Keratinocyte (primary cell): ENCODE measurements at regions not wholly inside any gene's neighbourhood (a gene's known extent, or its start where the extent isn't known, plus 50 kb on each side); places are given as distances from the start of the nearest gene placed in this dataset.

Source experiments
- DNase-seq: peaks from one replicate; pipeline ENCODE4 v3.0.0-alpha.2; 2011; ENCODE audit warnings: low read depth, missing footprints, low spot score
- FAIRE-seq: peaks from 2 replicates; lab custom pipeline; 2011; peaks lifted over from hg19 to GRCh38; lab: Jason Lieb, UNC
- H2AFZ ChIP-seq: 2 replicates; pipeline ENCODE4 v1.6.0; 2012; ENCODE audit warnings: low read length, control low read depth, inconsistent platforms; ENCODE audit not compliant: control insufficient read depth
- H3K27ac ChIP-seq: 2 replicates; pipeline ENCODE4 v1.5.1; 2011; ENCODE audit warnings: low read length; ENCODE audit not compliant: control insufficient read depth, insufficient read depth
- H3K27me3 ChIP-seq: 3 replicates; pipeline ENCODE4 v1.6.0; 2011; ENCODE audit warnings: low read length; ENCODE audit not compliant: control insufficient read depth, insufficient read depth; ENCODE audit errors: extremely low read depth
- H3K36me3 ChIP-seq, 2 experiments: 2 replicates in 1 of 2; 3 replicates in 1 of 2; pipeline ENCODE4 v1.5.1; 2011; ENCODE audit warnings: low read length in 2 of 2, mild to moderate bottlenecking in 1 of 2; ENCODE audit not compliant: control insufficient read depth in 2 of 2, insufficient read depth in 2 of 2; ENCODE audit errors: extremely low read depth in 1 of 2
- H3K4me1 ChIP-seq: 3 replicates; pipeline ENCODE4 v1.5.1; 2011; ENCODE audit warnings: low read length; ENCODE audit not compliant: control insufficient read depth, insufficient read depth; ENCODE audit errors: extremely low read depth
- H3K4me2 ChIP-seq: 3 replicates; pipeline ENCODE4 v1.6.0; 2011; ENCODE audit warnings: low read depth, low read length; ENCODE audit not compliant: control insufficient read depth, insufficient read depth; ENCODE audit errors: extremely low read depth
- H3K4me3 ChIP-seq, 3 experiments: fragments of 200-600 bp in 1 of 3; sonication (generic) in 1 of 3; 2 replicates in 2 of 3; 3 replicates in 1 of 3; pipeline ENCODE4 v1.5.1; 2011 to 2016; ENCODE audit warnings: low read length in 3 of 3, mild to moderate bottlenecking in 3 of 3, control low read depth in 2 of 3, inconsistent platforms in 1 of 3, low read depth in 1 of 3, mixed read lengths in 1 of 3, mixed run types in 1 of 3, moderate library complexity in 1 of 3; ENCODE audit not compliant: control insufficient read depth in 2 of 3, insufficient read depth in 2 of 3; ENCODE audit errors: extremely low read depth in 1 of 3
- H3K79me2 ChIP-seq: 2 replicates; pipeline ENCODE4 v1.6.0; 2012; ENCODE audit warnings: low read length; ENCODE audit not compliant: control insufficient read depth, insufficient read depth
- H3K9ac ChIP-seq: 3 replicates; pipeline ENCODE4 v1.6.0; 2011; ENCODE audit warnings: low read length; ENCODE audit not compliant: control insufficient read depth, insufficient read depth; ENCODE audit errors: extremely low read depth
- H3K9me1 ChIP-seq: 3 replicates; pipeline ENCODE4 v1.6.0; 2011; ENCODE audit warnings: low read length; ENCODE audit not compliant: control insufficient read depth, insufficient read depth; ENCODE audit errors: extremely low read depth
- H3K9me3 ChIP-seq: 2 replicates; pipeline ENCODE4 v1.5.1; 2012; ENCODE audit warnings: low read depth, low read length; ENCODE audit not compliant: control insufficient read depth
- H4K20me1 ChIP-seq: 3 replicates; pipeline ENCODE4 v1.6.0; 2011; ENCODE audit warnings: low read length; ENCODE audit not compliant: control insufficient read depth, insufficient read depth; ENCODE audit errors: extremely low read depth
- CTCF ChIP-seq, 3 experiments: IDR thresholded peaks in 1 of 3; conservative IDR thresholded peaks in 1 of 3; optimal IDR thresholded peaks in 1 of 3; 2 replicates in 2 of 3; 3 replicates in 1 of 3; pipeline versions ENCODE3 to v1.5.1; 2011; ENCODE audit warnings: low read length in 3 of 3, mild to moderate bottlenecking in 3 of 3, moderate library complexity in 2 of 3, control low read depth in 1 of 3, inconsistent platforms in 1 of 3; ENCODE audit not compliant: insufficient read depth in 2 of 3; ENCODE audit errors: extremely low read depth in 1 of 3
- EZH2 ChIP-seq: IDR thresholded peaks from one replicate; pipeline ENCODE4 v1.6.1; 2012; ENCODE audit warnings: inconsistent platforms, mild to moderate bottlenecking, low read length, moderate library complexity
- dilution Hi-C: fragments of 300-500 bp; cut with MboI; formaldehyde crosslinking; loops from one replicate; pipeline ENCODE4 v1.7.0; 2020; ENCODE audit warnings: low sequenced_read_pairs; ENCODE audit not compliant: extremely low pct_ligation_motif_present

- dilution Hi-C loops, result no loop called here
- no peak overlapping the region for H2AFZ ChIP-seq
- no peak overlapping the region for H3K4me3 ChIP-seq
- no peaks in the 10 kb centered on the region for H3K79me2 ChIP-seq
- no peaks in the 10 kb centered on the region for H3K9me3 ChIP-seq
- no peak overlapping the region for H3K9ac ChIP-seq
- TF ChIP-seq CTCF (optimal IDR thresholded peaks at IDR 0.05 in 1 of 3, IDR thresholded peaks at IDR 0.05 in 1 of 3, conservative IDR thresholded peaks at IDR 0.05 in 1 of 3; ENCODE audit: extremely low read depth in 1 of 3, insufficient read depth in 2 of 3, low read length in 3 of 3) (peak in 1 of 3 experiments; percentile 28), EZH2 (no peak)
- H3K27me3 ChIP-seq, result peaks cover 4% of the 10 kb centered on the region
- H3K9me1 ChIP-seq, result no peaks in the 10 kb centered on the region
- H4K20me1 ChIP-seq, result no peaks in the 10 kb centered on the region
- peaks cover 2% of the 10 kb centered on the region for H3K4me1 ChIP-seq
- no peak overlapping the region for H3K4me2 ChIP-seq
- no peak for DNase-seq
- no peak overlapping the region for H3K27ac ChIP-seq
- no peaks in the 10 kb centered on the region for H3K36me3 ChIP-seq
- no peak for FAIRE-seq
Measured at GRCh38 chr5:5078009-5078897, 61.9 kb upstream of the ADAMTS16 start.

GRCh38 chr5:5079876-5080275 lies 60.3 kb upstream of the ADAMTS16 start:
- peaks cover 4% of the 10 kb centered on the region for H3K27me3 ChIP-seq
- H3K9ac ChIP-seq, result no peak overlapping the region
- no peaks in the 10 kb centered on the region for H3K79me2 ChIP-seq
- no peaks in the 10 kb centered on the region for H3K36me3 ChIP-seq
- H2AFZ ChIP-seq, result no peak overlapping the region
- H3K4me1 ChIP-seq, result peaks cover 2% of the 10 kb centered on the region
- H4K20me1 ChIP-seq, result no peaks in the 10 kb centered on the region
- H3K27ac ChIP-seq, result no peak overlapping the region
- H3K9me3 ChIP-seq, result no peaks in the 10 kb centered on the region
- no peak for TF ChIP-seq EZH2
- no peak for TF ChIP-seq CTCF (optimal IDR thresholded peaks at IDR 0.05 in 1 of 3, IDR thresholded peaks at IDR 0.05 in 1 of 3, conservative IDR thresholded peaks at IDR 0.05 in 1 of 3; ENCODE audit: extremely low read depth in 1 of 3, insufficient read depth in 2 of 3, low read length in 3 of 3)
- dilution Hi-C loops, result no loop called here
- no peaks in the 10 kb centered on the region for H3K9me1 ChIP-seq
- no peak overlapping the region for H3K4me2 ChIP-seq
- H3K4me3 ChIP-seq, result no peak overlapping the region
- DNase-seq, result no peak
- FAIRE-seq, result no peak
